ENCODE measurements at regions not wholly inside any gene's neighbourhood (a gene's known extent, or its start where the extent isn't known, plus 50 kb on each side); places are given as distances from the start of the nearest gene placed in this dataset.

DNA sequence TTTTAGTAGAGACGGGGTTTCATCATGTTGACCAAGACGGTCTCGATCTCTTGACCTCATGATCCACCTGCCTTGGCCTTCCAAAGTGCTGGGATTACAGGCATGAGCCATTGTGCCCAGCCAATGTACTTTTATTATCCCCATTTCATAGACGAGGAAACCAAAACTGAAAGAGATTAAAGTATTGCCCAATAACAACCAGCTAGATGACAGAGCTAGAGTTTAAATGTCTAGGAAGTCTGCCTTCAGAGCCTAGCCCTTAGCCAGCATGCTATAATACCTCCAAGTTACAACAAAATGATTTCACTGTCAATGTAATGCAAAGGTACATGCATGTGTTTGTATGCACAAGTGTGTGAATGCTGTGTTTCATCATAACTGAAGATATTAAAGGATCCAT is 389.4 kb upstream of the RBMS3 start:
- no peak for DNase-seq (ENCODE audit: low read depth, low spot score)

GRCh38 chr3:28900301-28900700 is 380.6 kb upstream of the RBMS3 start:
- DNase-seq (ENCODE audit: low read depth, low spot score): no peak

GRCh38 chr3:28901018-28901417 is 379.9 kb upstream of the RBMS3 start:
- DNase-seq (ENCODE audit: low read depth, low spot score): no peak

DNA sequence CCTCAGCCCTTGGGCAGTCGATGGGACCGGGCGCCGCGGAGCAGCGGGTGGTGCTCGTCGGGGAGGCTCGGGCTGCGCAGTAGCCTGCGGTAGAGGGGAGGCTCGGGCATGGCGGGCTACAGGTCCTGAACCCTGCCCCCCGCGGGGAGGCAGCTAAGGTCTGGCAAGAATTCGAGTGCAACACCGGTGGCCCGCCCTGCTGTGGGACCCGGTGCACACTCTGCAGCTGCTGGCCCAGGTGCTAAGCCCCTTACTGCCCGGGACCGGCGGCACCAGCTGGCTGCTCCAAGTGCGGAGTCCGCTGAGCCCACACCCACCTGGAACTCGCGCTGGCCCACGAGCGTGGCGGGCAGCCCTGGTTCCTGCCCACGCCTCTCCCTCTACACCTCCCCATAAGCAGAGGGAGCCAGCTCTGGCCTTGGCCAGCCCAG is 377.7 kb upstream of the RBMS3 start:
- no peak for DNase-seq (ENCODE audit: low read depth, low spot score)

GRCh38 chr3:28905798-28906197 is 375.1 kb upstream of the RBMS3 start:
- DNase-seq (ENCODE audit: low read depth, low spot score): no peak

GRCh38 chr3:28906561-28907310 is 374.1 kb upstream of the RBMS3 start:
- no peak for DNase-seq (ENCODE audit: low read depth, low spot score)

- no peak for DNase-seq (ENCODE audit: low read depth, low spot score)
These were observed 373.3 kb upstream of the RBMS3 start for GRCh38 chr3:28907616-28908015.

DNA sequence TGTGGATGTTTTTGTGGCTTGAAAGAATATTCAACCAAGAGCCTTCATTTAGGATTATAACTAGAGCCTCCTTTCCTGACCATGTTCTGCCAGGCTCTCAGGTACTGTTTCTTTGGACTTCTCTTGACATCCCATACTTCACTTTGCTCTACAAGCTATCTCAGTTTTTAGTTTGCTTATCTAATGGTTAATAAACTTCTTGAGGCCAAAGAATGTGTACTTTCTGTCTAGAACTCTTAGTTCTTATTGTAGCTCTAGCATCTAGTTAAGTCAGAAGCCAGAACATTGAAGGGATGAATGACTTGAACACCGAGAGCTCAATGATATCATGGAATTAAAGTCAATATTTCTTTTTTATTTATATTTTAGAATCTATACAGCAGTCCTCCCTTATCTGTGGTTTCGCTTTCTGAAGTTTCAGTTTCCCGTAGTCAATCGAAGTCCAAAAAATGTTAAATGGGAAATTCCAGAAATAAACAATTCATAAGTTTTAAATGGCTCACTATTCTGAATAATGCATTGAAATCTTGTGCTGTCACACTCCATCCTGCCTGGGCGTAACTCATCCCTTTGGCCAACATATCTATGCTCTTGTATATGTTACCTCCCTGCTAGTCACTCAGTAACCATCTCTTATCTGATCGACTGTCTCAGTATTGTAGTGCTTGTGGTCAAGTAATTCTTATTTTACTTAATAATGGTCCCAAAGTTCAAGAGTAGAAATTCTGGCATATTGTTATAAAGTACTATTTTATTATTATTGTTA is 368.6 kb upstream of the RBMS3 start:
- DNase-seq (ENCODE audit: low read depth, low spot score): no peak

DNA sequence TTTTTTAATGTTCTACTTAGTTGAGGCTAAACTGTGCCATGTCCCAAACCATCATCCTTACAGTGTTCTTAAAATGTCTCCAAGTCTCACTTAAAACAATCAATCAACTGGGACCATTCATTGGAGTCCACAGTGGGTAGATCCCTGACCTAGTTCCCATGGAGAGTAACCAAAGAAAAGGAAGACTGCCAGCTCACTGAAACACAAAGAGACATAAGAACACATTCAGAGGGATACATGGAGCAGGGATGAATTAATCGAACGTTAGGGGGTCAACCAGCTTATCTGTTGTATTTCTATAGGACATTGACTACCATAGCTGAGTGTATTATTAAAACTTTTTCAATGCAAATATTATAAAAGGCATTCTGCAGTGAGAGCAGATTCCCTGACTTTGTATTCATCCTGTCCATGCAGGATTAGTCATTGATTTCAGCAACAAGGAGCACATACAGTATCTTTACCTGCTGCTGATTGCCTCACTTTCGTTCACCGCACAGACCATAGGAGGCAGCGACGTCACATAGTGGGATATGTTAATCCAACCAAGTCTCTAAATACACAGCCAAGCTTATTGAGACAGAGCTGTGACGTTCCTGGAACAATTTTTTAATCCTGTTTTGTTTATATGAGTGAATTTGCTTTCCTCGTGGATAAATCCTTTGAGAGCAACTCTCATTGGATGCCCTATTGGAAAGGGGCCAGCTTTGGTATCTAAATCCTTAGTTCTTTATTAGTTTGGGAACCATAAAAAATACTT is 364.9 kb upstream of the RBMS3 start:
- peak; percentile 19 for DNase-seq (ENCODE audit: low read depth, low spot score)

- DNase-seq (ENCODE audit: low read depth, low spot score): peak; percentile 71
These were observed 364.0 kb upstream of the RBMS3 start for GRCh38 chr3:28916713-28917499.

GRCh38 chr3:28917895-28918475 is 362.9 kb upstream of the RBMS3 start:
- DNase-seq (ENCODE audit: low read depth, low spot score): no peak

DNA sequence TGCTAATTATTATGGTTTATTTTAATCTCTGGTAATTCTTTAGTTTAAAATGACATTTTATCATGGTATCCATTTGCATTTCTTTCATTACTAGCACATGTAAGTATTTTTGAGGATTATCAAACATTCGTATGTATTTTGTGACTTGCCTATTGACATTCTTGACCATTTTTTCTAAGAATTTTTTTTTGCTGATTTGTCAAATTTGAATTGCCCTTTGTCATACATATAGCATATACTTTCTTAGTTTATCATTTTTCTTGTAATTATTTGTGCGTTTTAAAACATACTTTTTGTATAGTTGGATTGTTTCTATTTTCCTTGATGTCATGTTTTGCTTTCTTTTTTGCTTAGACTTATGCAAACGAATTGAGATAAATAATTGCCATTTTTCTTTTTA is 358.5 kb upstream of the RBMS3 start:
- DNase-seq (ENCODE audit: low read depth, low spot score): no peak

DNA sequence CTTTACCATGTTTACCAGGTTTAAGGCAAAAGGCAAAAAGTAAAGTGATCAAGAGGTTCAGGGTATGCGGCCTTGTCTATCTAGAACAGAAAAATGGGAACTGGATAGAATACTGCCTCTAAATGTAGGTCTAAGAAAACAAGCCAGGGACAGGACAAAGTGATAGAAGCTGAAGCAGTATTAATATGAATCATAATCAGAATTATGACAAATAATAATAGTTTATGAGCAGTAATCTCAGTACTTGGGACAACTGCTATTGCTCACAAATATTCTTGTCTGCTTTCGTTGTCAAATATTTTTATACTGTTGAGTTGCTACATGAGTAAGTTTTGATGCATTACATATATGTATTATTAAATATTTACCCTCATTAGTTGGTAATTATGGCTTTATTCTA is 356.9 kb upstream of the RBMS3 start:
- no peak for DNase-seq (ENCODE audit: low read depth, low spot score)

DNA sequence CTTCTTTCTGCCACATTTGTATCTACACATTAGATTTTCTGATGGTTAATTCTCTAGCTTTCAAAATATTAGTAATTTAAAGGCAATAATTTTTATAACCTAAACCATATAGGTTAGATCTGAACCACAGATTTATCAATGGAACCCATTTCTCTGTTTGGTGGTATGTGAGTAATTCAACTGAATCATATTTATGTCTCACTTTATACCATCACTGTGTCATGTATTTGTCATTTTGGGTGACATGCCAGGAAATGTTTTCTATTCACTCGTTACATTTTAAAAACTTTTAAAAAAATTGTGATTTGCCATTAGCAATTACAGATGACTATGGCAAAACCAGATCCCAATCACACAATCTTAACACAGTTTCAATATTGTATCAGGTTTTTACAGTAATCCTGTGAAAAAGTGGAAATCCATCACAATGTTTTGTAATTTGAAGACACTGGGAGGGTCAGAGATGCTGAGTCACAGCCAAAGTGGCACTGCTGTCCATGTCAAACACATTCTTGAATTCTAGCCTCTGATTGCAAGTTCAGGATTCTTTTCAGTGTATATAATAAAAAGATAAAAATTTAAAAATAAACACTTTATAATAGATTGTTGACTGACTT is 356.0 kb upstream of the RBMS3 start:
- DNase-seq (ENCODE audit: low read depth, low spot score): no peak

DNA sequence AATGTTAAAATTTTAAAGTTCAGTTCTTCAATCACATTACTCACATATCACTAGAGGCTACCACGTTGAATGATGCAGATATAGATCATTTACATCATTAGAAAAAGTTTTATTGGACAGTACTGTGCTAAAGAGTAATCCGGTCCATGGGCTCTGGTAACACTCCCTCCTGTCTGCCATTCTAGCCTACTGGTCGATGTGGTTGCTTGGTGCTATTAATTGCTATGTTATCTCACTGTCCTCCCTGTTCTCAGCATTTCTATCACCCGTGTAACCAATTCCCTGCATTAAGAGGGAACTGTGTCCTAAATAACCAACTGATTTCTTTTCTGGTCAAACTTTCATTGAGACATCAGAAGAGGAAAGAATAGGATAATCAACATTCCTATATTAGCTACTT is 347.5 kb upstream of the RBMS3 start:
- no peak for DNase-seq (ENCODE audit: low read depth, low spot score)

- no peak for DNase-seq (ENCODE audit: low read depth, low spot score)
These were observed 346.6 kb upstream of the RBMS3 start for GRCh38 chr3:28934126-28934813.

GRCh38 chr3:28935146-28935545 is 345.7 kb upstream of the RBMS3 start:
- no peak for DNase-seq (ENCODE audit: low read depth, low spot score)

GRCh38 chr3:28936154-28936553 is 344.7 kb upstream of the RBMS3 start:
- DNase-seq (ENCODE audit: low read depth, low spot score): no peak

DNA sequence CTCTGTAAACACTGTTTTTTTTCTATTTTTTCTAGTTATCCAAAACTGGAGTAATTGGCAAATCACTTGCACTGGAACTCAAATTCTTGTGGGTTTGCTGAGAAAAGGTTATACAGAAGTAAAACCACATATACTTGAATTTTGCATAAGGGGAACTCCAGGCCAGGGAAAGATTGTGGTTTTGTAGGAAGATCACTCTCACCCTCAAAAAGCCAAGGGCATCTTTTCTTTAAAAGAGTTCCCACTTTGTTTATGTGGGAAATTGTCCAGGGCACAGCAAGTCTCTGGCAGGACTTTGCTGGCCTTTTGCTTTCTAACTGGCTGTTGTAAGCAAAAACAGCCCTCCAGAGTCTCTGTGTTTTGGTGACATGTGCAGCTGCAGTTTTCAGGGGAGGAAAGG is 340.3 kb upstream of the RBMS3 start:
- no peak for DNase-seq (ENCODE audit: low read depth, low spot score)

DNA sequence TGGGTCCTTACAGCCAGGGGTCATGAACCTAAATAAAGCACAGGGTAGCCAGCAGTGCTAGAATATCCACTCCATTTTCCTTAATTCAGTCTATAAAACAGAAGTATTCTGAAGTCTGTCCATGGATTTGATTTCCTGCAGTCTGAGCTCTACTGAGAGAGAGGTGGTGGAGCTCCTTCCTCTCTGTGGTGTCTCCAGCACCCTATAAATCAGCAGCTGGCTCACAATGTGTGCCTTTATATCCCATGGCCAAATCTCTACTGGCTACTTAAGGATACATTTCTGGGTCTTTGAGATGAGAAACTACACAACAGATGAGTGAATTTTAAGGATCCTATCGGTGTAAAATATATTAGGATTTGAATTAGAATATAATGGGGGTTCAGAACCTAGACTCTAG is 339.9 kb upstream of the RBMS3 start:
- no peak for DNase-seq (ENCODE audit: low read depth, low spot score)
